Loucy (cell line): ENCODE measurements at regions not wholly inside any gene's neighbourhood (a gene's known extent, or its start where the extent isn't known, plus 50 kb on each side); places are given as distances from the start of the nearest gene placed in this dataset.
A peak's percentile ranks its signal among the peaks of the same experiment; 100 is the strongest.
"Not testable (repeated sequence)": the region's sequence is repeated elsewhere in the genome, so short reads cannot be mapped to it uniquely, and the experiment has no call there.

ENCODE experiments used
- H2AFZ ChIP-seq: fragments of 200-600 bp; sonication (generic); 2 replicates; pipeline ENCODE4 v1.6.0; 2016; ENCODE audit warnings: antibody characterized with exemption, mild to moderate bottlenecking, low read length, moderate library complexity
- H3F3A ChIP-seq: fragments of 200-600 bp; 2 replicates; pipeline ENCODE4 v1.6.0; 2016; ENCODE audit warnings: antibody characterized with exemption, low read depth, mild to moderate bottlenecking
- H3K27me3 ChIP-seq: fragments of 200-600 bp; sonication (generic); 2 replicates; pipeline ENCODE4 v1.6.1; 2014; ENCODE audit warnings: low read length, mild to moderate bottlenecking; ENCODE audit not compliant: insufficient read depth, poor library complexity, severe bottlenecking
- H3K36me3 ChIP-seq: fragments of 200-600 bp; sonication (generic); 2 replicates; pipeline ENCODE4 v1.6.1; 2016; ENCODE audit warnings: low read length; ENCODE audit not compliant: insufficient read depth
- H3K4me1 ChIP-seq: fragments of 200-600 bp; sonication (generic); 2 replicates; pipeline ENCODE4 v1.5.1; 2014; ENCODE audit warnings: low read length, mild to moderate bottlenecking; ENCODE audit not compliant: insufficient read depth, poor library complexity, severe bottlenecking
- H3K4me2 ChIP-seq: fragments of 200-600 bp; sonication (generic); 2 replicates; pipeline ENCODE4 v1.6.0; 2014; ENCODE audit warnings: antibody characterized with exemption, low read length, low read depth, mild to moderate bottlenecking; ENCODE audit not compliant: poor library complexity, severe bottlenecking
- H3K4me3 ChIP-seq: fragments of 200-600 bp; sonication (generic); 2 replicates; pipeline ENCODE4 v1.5.1; 2014; ENCODE audit warnings: low read length, mild to moderate bottlenecking, mixed read lengths; ENCODE audit not compliant: poor library complexity, severe bottlenecking
- H3K79me2 ChIP-seq: fragments of 200-600 bp; sonication (generic); 2 replicates; pipeline ENCODE4 v1.6.1; 2014; ENCODE audit warnings: low read length; ENCODE audit not compliant: insufficient read depth
- H3K9ac ChIP-seq: fragments of 200-600 bp; sonication (generic); 2 replicates; pipeline ENCODE4 v1.6.0; 2014; ENCODE audit warnings: mild to moderate bottlenecking, low read depth, low read length, moderate library complexity; ENCODE audit not compliant: poor library complexity, severe bottlenecking
- H3K9me2 ChIP-seq: fragments of 200-600 bp; sonication (generic); replicated peaks from 2 replicates; pipeline ENCODE4 v1.6.1; 2016; ENCODE audit warnings: low read depth, low read length, mixed read lengths
- H3K9me3 ChIP-seq: fragments of 200-600 bp; sonication (generic); 2 replicates; pipeline ENCODE4 v1.6.1; 2014; ENCODE audit warnings: mild to moderate bottlenecking, antibody characterized with exemption, low read length, low read depth; ENCODE audit not compliant: insufficient read depth
- H4K20me1 ChIP-seq: fragments of 200-600 bp; sonication (generic); 2 replicates; pipeline ENCODE4 v1.6.0; 2014; ENCODE audit warnings: antibody characterized with exemption, low read length, mild to moderate bottlenecking; ENCODE audit not compliant: insufficient read depth, poor library complexity, severe bottlenecking
- CTCF ChIP-seq: fragments of 200-600 bp; sonication (generic); conservative IDR thresholded peaks from 2 replicates; pipeline ENCODE4 v1.5.1; 2014; ENCODE audit warnings: mild to moderate bottlenecking, antibody characterized with exemption, low read length
- EZH2phosphoT487 ChIP-seq: fragments of 200-600 bp; IDR thresholded peaks from 2 replicates; pipeline ENCODE4 v1.6.1; 2018; ENCODE audit warnings: antibody characterized with exemption, mild to moderate bottlenecking, moderate library complexity, borderline replicate concordance

GRCh38 chr3:4914464-4914863 is 64.8 kb upstream of the BHLHE40 start:
- Histone ChIP-seq H3K9me3 (no peaks in the 10 kb centered on the region), H3K9ac (no peak overlapping the region), H3K27me3 (no peaks in the 10 kb centered on the region), H3K36me3 (no peaks in the 10 kb centered on the region), H3K4me1 (no peaks in the 10 kb centered on the region), H3F3A (no peaks in the 10 kb centered on the region), H3K4me3 (no peak overlapping the region), H3K79me2 (no peaks in the 10 kb centered on the region), H4K20me1 (no peaks in the 10 kb centered on the region), H3K4me2 (no peak overlapping the region), H3K9me2 (no peaks in the 10 kb centered on the region), H2AFZ (no peak overlapping the region)
- TF ChIP-seq CTCF (no peak), EZH2phosphoT487 (no peak)

- not testable (repeated sequence) for H2AFZ ChIP-seq, H3F3A ChIP-seq, H4K20me1 ChIP-seq, H3K9me3 ChIP-seq, H3K4me3 ChIP-seq, H3K27me3 ChIP-seq, H3K79me2 ChIP-seq, H3K4me1 ChIP-seq, H3K4me2 ChIP-seq, H3K9me2 ChIP-seq, H3K36me3 ChIP-seq, H3K9ac ChIP-seq
Observed at GRCh38 chr3:4921589-4921988, 57.6 kb upstream of the BHLHE40 start.

GRCh38 chr3:4926892-4927291 is 52.3 kb upstream of the BHLHE40 start:
- Histone ChIP-seq H4K20me1 (no peaks in the 10 kb centered on the region), H3K27me3 (no peaks in the 10 kb centered on the region), H3K4me2 (no peak overlapping the region), H3F3A (no peaks in the 10 kb centered on the region), H2AFZ (no peak overlapping the region), H3K9me3 (no peaks in the 10 kb centered on the region), H3K36me3 (no peaks in the 10 kb centered on the region), H3K4me1 (no peaks in the 10 kb centered on the region), H3K9ac (no peak overlapping the region), H3K79me2 (no peaks in the 10 kb centered on the region), H3K9me2 (no peaks in the 10 kb centered on the region), H3K4me3 (no peak overlapping the region)
- TF ChIP-seq EZH2phosphoT487, result no peak

GRCh38 chr3:4928277-4928789 is 50.9 kb upstream of the BHLHE40 start:
- no peak overlapping the region for H3K9ac ChIP-seq
- H4K20me1 ChIP-seq, result no peaks in the 10 kb centered on the region
- no peaks in the 10 kb centered on the region for H3K9me2 ChIP-seq
- TF ChIP-seq CTCF, result no peak
- TF ChIP-seq EZH2phosphoT487, result no peak
- no peaks in the 10 kb centered on the region for H3K4me1 ChIP-seq
- H3K9me3 ChIP-seq, result no peaks in the 10 kb centered on the region
- 0 out of 2 replicates have a peak overlapping the region, but pooled peaks have one; percentile 24 for H2AFZ ChIP-seq
- H3K36me3 ChIP-seq, result no peaks in the 10 kb centered on the region
- H3K4me2 ChIP-seq, result no peak overlapping the region
- no peaks in the 10 kb centered on the region for H3F3A ChIP-seq
- H3K27me3 ChIP-seq, result no peaks in the 10 kb centered on the region
- H3K4me3 ChIP-seq, result no peak overlapping the region
- H3K79me2 ChIP-seq, result no peaks in the 10 kb centered on the region
